Panc1 (cell line): ENCODE measurements at regions not wholly inside any gene's neighbourhood (a gene's known extent, or its start where the extent isn't known, plus 50 kb on each side); places are given as distances from the start of the nearest gene placed in this dataset.

ENCODE experiments used
- ATAC-seq: fragments of 200-7000 bp; cut with Tn5 transposase; 2 replicates; pipeline ENCODE4 v1.9.1; 2020; ENCODE audit warnings: mild to moderate bottlenecking, moderate library complexity
- BruUV-seq: library from RNA; stranded (reverse); fragments of 400-500 nt; replicated peaks from 2 replicates; lab custom pipeline; 2021; lab: Mats Ljungman, UMichigan
- CTCF ChIA-PET: fragments of 300-600 bp; sonication (Branson Sonifier 250); formaldehyde crosslinking; loops from one replicate; lab custom pipeline; 2022; ENCODE audit warnings: antibody characterized with exemption; lab: Charles Lee
- POLR2A ChIA-PET: fragments of 300-600 bp; sonication (Branson Sonifier 250); formaldehyde crosslinking; loops from one replicate; lab custom pipeline; 2022; ENCODE audit warnings: antibody characterized with exemption; lab: Charles Lee
- DNase-seq: peaks from one replicate; pipeline ENCODE4 v3.0.0-alpha.2; 2010; ENCODE audit warnings: low read depth, low spot score
- H3K27ac ChIP-seq: 2 replicates; pipeline ENCODE4 v1.5.1; 2011; ENCODE audit warnings: mild to moderate bottlenecking, low read length, inconsistent platforms
- H3K27me3 ChIP-seq: fragments of 200-500 bp; sonication (Bioruptor generic); 2 replicates; pipeline ENCODE4 v1.6.0; 2014; ENCODE audit warnings: low read length, inconsistent platforms; ENCODE audit not compliant: control insufficient read depth, insufficient read depth
- H3K36me3 ChIP-seq: fragments of 200-500 bp; sonication (Bioruptor generic); 2 replicates; pipeline ENCODE4 v1.5.1; 2014; ENCODE audit warnings: inconsistent platforms, mild to moderate bottlenecking, low read length, moderate library complexity; ENCODE audit not compliant: control insufficient read depth, insufficient read depth
- H3K4me1 ChIP-seq: 2 replicates; pipeline ENCODE4 v1.5.1; 2011; ENCODE audit warnings: inconsistent platforms, mild to moderate bottlenecking, low read length, moderate library complexity; ENCODE audit not compliant: control insufficient read depth, insufficient read depth
- H3K4me3 ChIP-seq, 2 experiments: 2 replicates each; pipeline ENCODE4 v1.5.1; 2011 to 2012; ENCODE audit warnings: low read depth in 2 of 2, low read length in 2 of 2, mild to moderate bottlenecking in 2 of 2, inconsistent platforms in 1 of 2, moderate library complexity in 1 of 2
- H3K9me3 ChIP-seq: fragments of 200-500 bp; sonication (Bioruptor generic); 2 replicates; pipeline ENCODE4 v1.5.1; 2014; ENCODE audit warnings: low read depth, mild to moderate bottlenecking, inconsistent platforms, low read length, moderate library complexity; ENCODE audit not compliant: control insufficient read depth, insufficient read depth
- CTCF ChIP-seq: fragments of 450-650 bp; IDR thresholded peaks from 2 replicates; pipeline ENCODE4 v1.5.1; 2017; ENCODE audit warnings: mild to moderate bottlenecking
- POLR2AphosphoS5 ChIP-seq: IDR thresholded peaks from 2 replicates; pipeline ENCODE4 v1.6.1; 2012; ENCODE audit warnings: mild to moderate bottlenecking, low read depth, low read length, moderate library complexity
- SIN3A ChIP-seq: IDR thresholded peaks from 2 replicates; pipeline ENCODE4 v1.6.1; 2012; ENCODE audit warnings: low read depth, mild to moderate bottlenecking, low read length, moderate library complexity, borderline replicate concordance; ENCODE audit not compliant: insufficient read depth
- TCF7L2 ChIP-seq: IDR thresholded peaks from 2 replicates; pipeline ENCODE4 v1.6.1; 2011; ENCODE audit warnings: mild to moderate bottlenecking, low read depth, low read length, inconsistent platforms
- in situ Hi-C: cut with HindIII; loops from 2 replicates; pipeline ENCODE4 v1.10.0; 2016; ENCODE audit warnings: low sequenced_read_pairs, low pct_unique_long_range_greater_than_20kb
- intact Hi-C: fragments of 100-400 bp; cut with micrococcal nuclease; formaldehyde crosslinking; loops from one replicate; pipeline ENCODE4 v1.10.0; 2022; ENCODE audit not compliant: unreplicated experiment
- TF ChIP-seq, protein P1 (sequence below), 2 experiments: IDR thresholded peaks; 2 replicates each; pipeline ENCODE4 v1.6.1; 2011 to 2012; ENCODE audit warnings: low read depth in 2 of 2, control low read depth in 1 of 2, low read length in 1 of 2, mild to moderate bottlenecking in 1 of 2, moderate library complexity in 1 of 2; ENCODE audit not compliant: insufficient read depth in 1 of 2

DNA sequence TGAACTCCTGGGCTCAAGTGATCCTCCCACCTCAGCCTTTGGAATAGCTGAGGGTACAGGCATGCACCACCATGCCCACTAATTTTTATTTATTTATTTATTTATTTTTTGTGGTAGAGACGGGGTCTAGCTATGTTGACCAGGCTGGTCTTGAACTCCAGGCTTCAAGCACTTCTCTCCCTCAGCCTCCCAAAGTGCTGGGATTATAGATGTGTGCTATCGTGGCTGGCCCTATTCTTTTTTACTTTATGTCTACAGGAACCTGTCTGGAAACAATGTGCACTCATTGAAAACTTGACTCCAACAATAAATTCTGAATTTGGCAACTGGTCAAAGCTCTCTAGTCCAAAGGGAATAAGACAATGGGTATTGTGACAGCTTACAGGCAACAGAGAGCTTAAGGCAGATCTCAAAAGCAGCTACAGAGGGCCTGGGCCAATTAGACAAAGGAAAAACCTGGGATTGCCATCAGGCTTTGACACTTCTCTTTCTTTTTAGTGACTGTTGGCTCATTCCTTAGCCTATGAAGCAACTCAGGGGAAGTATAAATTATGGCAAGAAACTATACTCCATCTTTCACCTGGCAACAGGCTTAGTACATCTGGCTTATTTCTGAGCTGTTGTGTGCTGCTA, 55.1 kb upstream of the RAPGEF4 start:
- in situ Hi-C loops, result no loop called here
- intact Hi-C loops, result no loop called here
- ChIA-PET POLR2A (interaction anchor here (0.6 kb wide), 1 partner anchor 1199 kb away, joined by 3 read pairs; no protein-coding TSS in a partner anchor), CTCF (no interaction called here)
- no peaks in the 10 kb centered on the region for H3K9me3 ChIP-seq
- TF ChIP-seq CTCF (no peak), POLR2AphosphoS5 (no peak), SIN3A (no peak), TCF7L2 (no peak)
- TF ChIP-seq, protein P1, sequence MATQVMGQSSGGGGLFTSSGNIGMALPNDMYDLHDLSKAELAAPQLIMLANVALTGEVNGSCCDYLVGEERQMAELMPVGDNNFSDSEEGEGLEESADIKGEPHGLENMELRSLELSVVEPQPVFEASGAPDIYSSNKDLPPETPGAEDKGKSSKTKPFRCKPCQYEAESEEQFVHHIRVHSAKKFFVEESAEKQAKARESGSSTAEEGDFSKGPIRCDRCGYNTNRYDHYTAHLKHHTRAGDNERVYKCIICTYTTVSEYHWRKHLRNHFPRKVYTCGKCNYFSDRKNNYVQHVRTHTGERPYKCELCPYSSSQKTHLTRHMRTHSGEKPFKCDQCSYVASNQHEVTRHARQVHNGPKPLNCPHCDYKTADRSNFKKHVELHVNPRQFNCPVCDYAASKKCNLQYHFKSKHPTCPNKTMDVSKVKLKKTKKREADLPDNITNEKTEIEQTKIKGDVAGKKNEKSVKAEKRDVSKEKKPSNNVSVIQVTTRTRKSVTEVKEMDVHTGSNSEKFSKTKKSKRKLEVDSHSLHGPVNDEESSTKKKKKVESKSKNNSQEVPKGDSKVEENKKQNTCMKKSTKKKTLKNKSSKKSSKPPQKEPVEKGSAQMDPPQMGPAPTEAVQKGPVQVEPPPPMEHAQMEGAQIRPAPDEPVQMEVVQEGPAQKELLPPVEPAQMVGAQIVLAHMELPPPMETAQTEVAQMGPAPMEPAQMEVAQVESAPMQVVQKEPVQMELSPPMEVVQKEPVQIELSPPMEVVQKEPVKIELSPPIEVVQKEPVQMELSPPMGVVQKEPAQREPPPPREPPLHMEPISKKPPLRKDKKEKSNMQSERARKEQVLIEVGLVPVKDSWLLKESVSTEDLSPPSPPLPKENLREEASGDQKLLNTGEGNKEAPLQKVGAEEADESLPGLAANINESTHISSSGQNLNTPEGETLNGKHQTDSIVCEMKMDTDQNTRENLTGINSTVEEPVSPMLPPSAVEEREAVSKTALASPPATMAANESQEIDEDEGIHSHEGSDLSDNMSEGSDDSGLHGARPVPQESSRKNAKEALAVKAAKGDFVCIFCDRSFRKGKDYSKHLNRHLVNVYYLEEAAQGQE (IDR thresholded peaks at IDR 0.05; ENCODE audit: insufficient read depth in 1 of 2, low read depth in 2 of 2, low read length in 1 of 2), result no peak
- no peaks in the 10 kb centered on the region for H3K36me3 ChIP-seq
- BruUV-seq, result no TSS peak
- ATAC-seq, result no peak
- no peak overlapping the region for H3K4me3 ChIP-seq
- no peaks in the 10 kb centered on the region for H3K4me1 ChIP-seq
- no peaks in the 10 kb centered on the region for H3K27me3 ChIP-seq
- no peak for DNase-seq
- H3K27ac ChIP-seq, result no peak overlapping the region

GRCh38 chr2:172685467-172685866, 50.2 kb upstream of the RAPGEF4 start:
- ATAC-seq, result no peak
- no TSS peak for BruUV-seq
- ChIA-PET CTCF (no interaction called here), POLR2A (no interaction called here)
- H3K27ac ChIP-seq, result no peak overlapping the region
- no peaks in the 10 kb centered on the region for H3K27me3 ChIP-seq
- TF ChIP-seq SIN3A (no peak), POLR2AphosphoS5 (no peak), TCF7L2 (no peak), CTCF (no peak)
- TF ChIP-seq, protein P1 (IDR thresholded peaks at IDR 0.05; ENCODE audit: insufficient read depth in 1 of 2, low read depth in 2 of 2, low read length in 1 of 2), result no peak
- in situ Hi-C loops, result no loop called here
- no peaks in the 10 kb centered on the region for H3K36me3 ChIP-seq
- H3K4me3 ChIP-seq, result no peak overlapping the region
- H3K4me1 ChIP-seq, result no peaks in the 10 kb centered on the region
- intact Hi-C loops, result no loop called here
- H3K9me3 ChIP-seq, result no peaks in the 10 kb centered on the region
- DNase-seq, result no peak
